ENCODE measurements at regions not wholly inside any gene's neighbourhood (a gene's known extent, or its start where the extent isn't known, plus 50 kb on each side); places are given as distances from the start of the nearest gene placed in this dataset.
A peak's percentile ranks its signal among the peaks of the same experiment; 100 is the strongest.
"Not testable (repeated sequence)": the region's sequence is repeated elsewhere in the genome, so short reads cannot be mapped to it uniquely, and the experiment has no call there.

DNA sequence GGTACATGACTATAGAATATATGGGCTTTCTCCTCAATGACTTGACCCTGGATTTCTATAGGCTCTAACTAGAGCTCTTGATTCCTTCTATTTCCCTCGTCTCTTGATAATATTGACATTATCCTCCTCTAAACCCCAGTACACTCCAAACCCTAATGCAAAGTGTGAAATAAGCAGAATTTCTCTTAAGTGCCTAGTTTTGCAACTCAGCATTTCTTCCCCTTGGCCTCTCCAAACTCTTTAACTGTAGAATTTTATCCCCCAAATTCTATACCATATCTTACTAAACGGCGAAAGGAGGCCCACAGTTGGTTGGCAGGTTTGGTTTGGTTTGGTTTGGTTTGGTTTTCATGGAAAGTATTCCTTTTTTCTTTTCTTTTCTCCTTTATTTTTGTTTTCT lies 498.7 kb downstream of the CCER1 start:
- H3K27ac ChIP-seq, result no peak overlapping the region
- TF ChIP-seq, protein P1, sequence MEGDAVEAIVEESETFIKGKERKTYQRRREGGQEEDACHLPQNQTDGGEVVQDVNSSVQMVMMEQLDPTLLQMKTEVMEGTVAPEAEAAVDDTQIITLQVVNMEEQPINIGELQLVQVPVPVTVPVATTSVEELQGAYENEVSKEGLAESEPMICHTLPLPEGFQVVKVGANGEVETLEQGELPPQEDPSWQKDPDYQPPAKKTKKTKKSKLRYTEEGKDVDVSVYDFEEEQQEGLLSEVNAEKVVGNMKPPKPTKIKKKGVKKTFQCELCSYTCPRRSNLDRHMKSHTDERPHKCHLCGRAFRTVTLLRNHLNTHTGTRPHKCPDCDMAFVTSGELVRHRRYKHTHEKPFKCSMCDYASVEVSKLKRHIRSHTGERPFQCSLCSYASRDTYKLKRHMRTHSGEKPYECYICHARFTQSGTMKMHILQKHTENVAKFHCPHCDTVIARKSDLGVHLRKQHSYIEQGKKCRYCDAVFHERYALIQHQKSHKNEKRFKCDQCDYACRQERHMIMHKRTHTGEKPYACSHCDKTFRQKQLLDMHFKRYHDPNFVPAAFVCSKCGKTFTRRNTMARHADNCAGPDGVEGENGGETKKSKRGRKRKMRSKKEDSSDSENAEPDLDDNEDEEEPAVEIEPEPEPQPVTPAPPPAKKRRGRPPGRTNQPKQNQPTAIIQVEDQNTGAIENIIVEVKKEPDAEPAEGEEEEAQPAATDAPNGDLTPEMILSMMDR (conservative IDR thresholded peaks at IDR 0.05), result no peak

DNA sequence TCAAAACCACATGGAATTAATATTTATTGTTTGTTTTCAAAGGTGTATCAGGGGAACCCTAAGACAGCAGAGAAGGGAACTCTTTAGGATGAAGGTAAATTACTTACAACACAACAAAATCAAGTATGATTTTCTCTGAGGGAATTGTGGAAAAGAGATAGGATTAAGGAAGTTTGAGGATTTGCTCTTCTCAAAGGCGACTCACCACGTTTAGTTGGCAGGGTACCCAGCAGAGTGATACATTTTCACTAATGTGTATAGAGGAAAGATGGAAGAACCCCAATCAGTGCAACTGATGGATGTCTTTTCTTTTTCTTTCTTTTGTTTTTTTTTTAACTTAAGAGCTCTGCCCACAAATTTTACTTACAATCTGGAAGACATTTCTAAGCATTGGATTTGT lies 499.2 kb downstream of the CCER1 start:
- TF ChIP-seq, protein P1 (conservative IDR thresholded peaks at IDR 0.05), result no peak
- H3K27ac ChIP-seq, result no peak overlapping the region

DNA sequence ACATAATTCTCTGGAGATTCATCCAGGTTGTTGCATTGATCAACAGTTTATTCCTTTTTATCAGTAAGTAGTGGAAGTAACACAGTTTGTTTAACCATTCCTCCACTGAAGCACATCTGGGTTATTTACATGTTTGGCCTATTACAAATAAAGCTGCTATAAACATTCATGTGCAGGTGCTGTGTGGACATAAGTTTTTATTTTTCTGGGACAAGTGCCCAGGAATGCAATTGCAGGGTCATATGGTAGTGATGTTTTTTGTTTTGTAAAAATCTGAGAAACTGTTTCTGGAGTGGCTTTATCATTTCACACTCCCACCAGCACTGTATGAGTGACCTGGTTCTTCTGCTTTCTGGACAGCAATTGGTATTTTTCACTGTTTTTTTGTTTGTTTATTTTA lies 505.4 kb downstream of the CCER1 start:
- TF ChIP-seq, protein P1 (conservative IDR thresholded peaks at IDR 0.05), result no peak
- H3K27ac ChIP-seq, result peak overlapping the region; percentile 27; the same call in 1 of the 2 replicates

DNA sequence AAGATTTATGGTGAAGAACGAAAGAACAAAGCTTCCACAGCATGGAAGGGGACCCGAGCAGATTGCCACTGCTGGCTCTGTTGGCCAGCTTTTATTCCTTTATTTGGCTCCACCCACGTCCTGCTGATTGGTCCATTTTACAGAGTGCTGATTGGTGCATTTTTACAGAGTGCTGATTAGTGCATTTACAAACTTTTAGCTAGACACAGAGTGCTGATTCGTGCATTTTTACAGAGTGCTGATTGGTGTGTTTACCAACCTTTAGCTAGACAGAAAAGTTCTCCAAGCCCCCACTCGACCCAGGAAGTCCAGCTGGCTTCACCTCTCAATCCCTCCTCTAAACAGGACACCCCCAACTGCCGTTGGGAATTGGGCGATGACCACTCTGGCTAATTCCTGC lies 511.5 kb downstream of the CCER1 start:
- H3K27ac ChIP-seq, result not testable (repeated sequence)

DNA sequence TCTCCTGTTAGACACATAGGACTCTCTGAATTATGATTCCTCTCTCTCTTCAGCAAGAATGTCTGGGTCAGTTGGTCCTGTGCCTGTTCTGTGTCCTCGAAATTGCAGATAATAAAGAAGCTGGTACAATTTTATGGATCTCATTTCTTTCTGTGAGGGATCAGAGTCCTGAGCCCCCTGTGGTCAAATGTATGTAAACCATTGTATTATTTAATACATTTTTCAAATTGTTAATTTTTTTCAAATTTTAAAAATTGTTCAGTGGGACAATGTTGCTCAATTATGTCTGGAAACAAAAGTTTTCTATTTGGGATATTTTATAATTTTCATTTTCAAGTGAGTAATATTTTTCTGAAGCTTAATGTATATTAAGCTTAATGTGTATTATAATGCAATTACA lies 513.5 kb downstream of the CCER1 start:
- TF ChIP-seq, protein P1 (conservative IDR thresholded peaks at IDR 0.05), result no peak
- no peak overlapping the region for H3K27ac ChIP-seq

DNA sequence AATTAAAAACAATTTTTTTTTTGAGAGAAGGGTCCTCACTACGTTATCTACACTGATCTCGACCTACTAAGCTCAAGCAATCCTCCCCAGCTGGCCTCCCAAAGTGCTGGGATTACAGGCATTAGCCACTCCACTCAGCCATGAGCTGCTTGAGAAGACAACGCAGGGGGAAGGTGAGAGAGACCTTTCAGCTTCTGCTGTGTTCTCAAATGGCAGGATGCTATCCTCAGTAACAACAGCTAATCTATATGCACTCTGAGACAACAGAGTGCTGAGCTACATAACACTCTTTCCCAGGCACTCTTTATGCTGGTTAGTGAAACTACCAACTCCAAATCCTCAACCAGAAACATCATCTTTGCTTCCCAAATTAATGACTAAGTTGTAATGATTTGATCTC lies 526.1 kb downstream of the CCER1 start:
- H3K27ac ChIP-seq, result no peak overlapping the region
- TF ChIP-seq, protein P1 (conservative IDR thresholded peaks at IDR 0.05), result no peak

DNA sequence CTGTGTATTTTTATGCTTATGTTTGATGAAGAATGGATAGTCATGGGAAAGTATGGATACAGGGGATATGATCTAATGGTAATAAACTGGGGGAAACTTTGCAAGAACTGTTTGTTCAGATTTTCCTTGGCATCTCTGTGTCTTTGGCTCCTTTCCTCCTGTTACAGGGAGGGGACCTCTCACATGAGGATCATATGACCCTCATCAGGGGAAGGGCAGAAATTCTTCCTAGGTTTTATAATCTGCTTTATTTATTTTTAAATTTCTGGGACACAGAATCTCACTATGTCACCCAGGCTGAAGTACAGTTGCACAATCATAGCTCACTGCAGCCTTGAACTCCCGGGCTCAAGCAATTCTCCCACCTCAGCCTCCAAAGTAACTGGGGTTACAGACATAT lies 526.5 kb downstream of the CCER1 start:
- no peak overlapping the region for H3K27ac ChIP-seq

DNA sequence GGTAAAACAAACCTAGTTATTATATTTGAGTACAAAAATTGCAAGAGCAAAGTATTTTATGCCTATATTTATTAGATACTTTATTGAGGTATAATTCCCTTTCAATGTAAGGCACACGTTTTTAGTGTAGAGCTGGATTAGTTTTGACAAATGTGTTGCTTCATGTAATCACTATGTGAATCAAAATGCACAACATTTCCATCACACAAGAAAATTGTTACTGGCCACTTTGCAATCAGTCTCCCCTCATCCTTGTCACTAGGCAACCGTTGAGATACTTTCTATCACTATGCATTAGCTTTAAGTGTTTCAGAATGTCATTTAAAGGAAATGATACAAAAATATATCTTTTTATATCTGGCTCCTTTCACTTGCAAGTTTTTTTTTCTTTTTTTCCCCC lies 531.0 kb downstream of the CCER1 start:
- TF ChIP-seq, protein P1 (conservative IDR thresholded peaks at IDR 0.05), result no peak
- no peak overlapping the region for H3K27ac ChIP-seq

More for the DNA sequence above, 526.5 kb downstream of the CCER1 start:
- TF ChIP-seq, protein P1 (conservative IDR thresholded peaks at IDR 0.05), result no peak

Data from VCaP (cell line).